Endothelial cell of umbilical vein (primary cell): ENCODE measurements at regions not wholly inside any gene's neighbourhood (a gene's known extent, or its start where the extent isn't known, plus 50 kb on each side); places are given as distances from the start of the nearest gene placed in this dataset.

Source experiments
- EZH2 ChIP-seq: IDR thresholded peaks from 2 replicates; pipeline ENCODE4 v1.6.1; 2012; ENCODE audit warnings: borderline replicate concordance, low read depth, mild to moderate bottlenecking, moderate library complexity, low read length, inconsistent platforms; ENCODE audit not compliant: severe bottlenecking
- POLR2A ChIP-seq: IDR thresholded peaks from 2 replicates; pipeline ENCODE4 v1.6.1; 2012; ENCODE audit warnings: low read depth, mild to moderate bottlenecking, control low read depth, low read length
- TF ChIP-seq, protein P1 (sequence below), 2 donors: IDR thresholded peaks; 1 replicate in 1 of 2; 2 replicates in 1 of 2; pipeline ENCODE4 v1.5.1; 2011; ENCODE audit warnings: low read length in 2 of 2, mild to moderate bottlenecking in 2 of 2, moderate library complexity in 2 of 2, control low read depth in 1 of 2, inconsistent platforms in 1 of 2, low read depth in 1 of 2; ENCODE audit not compliant: insufficient read depth in 1 of 2; ENCODE audit errors: extremely low read depth in 1 of 2

DNA sequence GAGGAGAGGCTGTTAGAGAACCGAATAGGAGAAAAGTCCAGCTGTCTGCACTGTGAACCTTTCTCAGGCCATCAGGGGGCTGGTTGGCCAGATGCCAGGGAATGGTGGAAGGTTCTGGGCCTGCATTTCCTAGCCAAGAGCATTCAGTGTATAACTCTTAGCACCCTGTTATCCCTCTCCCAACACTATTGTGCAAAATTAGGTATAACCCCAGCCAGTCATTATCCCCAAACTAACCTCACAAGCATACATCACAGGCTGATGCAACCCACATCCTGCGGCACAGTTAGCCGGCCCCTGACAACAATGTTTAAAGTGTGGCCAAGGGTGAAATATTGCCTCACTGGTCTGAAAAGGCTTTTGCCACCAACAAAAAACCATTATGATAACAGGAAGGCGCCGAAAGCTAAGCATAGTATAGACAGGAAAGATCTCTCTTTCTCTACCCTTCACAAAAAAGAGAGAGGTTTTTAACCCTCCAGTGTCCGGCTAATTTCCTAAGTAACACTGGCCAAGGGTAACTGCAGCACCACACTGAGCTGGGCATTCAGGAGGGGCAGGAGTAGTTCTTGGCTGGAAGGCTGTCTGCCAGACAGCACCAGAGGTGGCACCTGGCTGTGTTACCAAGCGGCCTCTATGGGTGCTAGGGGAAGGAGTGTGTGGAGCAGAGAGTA is 77.3 kb upstream of the BCAR3 start:
- TF ChIP-seq EZH2 (no peak), POLR2A (no peak)
- TF ChIP-seq, protein P1, sequence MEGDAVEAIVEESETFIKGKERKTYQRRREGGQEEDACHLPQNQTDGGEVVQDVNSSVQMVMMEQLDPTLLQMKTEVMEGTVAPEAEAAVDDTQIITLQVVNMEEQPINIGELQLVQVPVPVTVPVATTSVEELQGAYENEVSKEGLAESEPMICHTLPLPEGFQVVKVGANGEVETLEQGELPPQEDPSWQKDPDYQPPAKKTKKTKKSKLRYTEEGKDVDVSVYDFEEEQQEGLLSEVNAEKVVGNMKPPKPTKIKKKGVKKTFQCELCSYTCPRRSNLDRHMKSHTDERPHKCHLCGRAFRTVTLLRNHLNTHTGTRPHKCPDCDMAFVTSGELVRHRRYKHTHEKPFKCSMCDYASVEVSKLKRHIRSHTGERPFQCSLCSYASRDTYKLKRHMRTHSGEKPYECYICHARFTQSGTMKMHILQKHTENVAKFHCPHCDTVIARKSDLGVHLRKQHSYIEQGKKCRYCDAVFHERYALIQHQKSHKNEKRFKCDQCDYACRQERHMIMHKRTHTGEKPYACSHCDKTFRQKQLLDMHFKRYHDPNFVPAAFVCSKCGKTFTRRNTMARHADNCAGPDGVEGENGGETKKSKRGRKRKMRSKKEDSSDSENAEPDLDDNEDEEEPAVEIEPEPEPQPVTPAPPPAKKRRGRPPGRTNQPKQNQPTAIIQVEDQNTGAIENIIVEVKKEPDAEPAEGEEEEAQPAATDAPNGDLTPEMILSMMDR (IDR thresholded peaks at IDR 0.05; ENCODE audit: extremely low read depth in 1 of 2, insufficient read depth in 1 of 2, low read depth in 1 of 2, low read length in 2 of 2) = no peak
